ENCODE measurements at regions not wholly inside any gene's neighbourhood (a gene's known extent, or its start where the extent isn't known, plus 50 kb on each side); places are given as distances from the start of the nearest gene placed in this dataset.

- TF ChIP-seq, protein P1, sequence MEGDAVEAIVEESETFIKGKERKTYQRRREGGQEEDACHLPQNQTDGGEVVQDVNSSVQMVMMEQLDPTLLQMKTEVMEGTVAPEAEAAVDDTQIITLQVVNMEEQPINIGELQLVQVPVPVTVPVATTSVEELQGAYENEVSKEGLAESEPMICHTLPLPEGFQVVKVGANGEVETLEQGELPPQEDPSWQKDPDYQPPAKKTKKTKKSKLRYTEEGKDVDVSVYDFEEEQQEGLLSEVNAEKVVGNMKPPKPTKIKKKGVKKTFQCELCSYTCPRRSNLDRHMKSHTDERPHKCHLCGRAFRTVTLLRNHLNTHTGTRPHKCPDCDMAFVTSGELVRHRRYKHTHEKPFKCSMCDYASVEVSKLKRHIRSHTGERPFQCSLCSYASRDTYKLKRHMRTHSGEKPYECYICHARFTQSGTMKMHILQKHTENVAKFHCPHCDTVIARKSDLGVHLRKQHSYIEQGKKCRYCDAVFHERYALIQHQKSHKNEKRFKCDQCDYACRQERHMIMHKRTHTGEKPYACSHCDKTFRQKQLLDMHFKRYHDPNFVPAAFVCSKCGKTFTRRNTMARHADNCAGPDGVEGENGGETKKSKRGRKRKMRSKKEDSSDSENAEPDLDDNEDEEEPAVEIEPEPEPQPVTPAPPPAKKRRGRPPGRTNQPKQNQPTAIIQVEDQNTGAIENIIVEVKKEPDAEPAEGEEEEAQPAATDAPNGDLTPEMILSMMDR (conservative IDR thresholded peaks at IDR 0.05), result no peak
- no peak overlapping the region for H3K27ac ChIP-seq
These were observed 56.9 kb upstream of the SCN7A start for GRCh38 chr2:166550923-166551322.

DNA sequence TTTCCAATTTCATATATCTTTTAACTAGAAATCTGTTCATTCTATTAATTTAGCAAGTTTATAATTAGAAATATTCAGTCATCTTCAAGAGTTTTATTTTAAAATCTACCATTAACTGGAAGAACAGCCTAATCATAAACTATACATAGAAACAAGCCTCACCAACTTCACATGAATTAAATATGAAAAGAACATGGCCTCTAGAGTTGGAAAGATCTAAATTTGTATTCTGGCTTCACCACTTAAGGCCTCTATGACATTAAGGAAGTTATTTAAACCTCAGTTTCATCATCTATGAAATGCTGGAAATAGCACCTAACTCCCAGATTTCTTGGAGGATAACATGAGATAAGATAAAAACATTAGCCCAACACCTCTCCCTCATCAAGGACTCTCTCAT, 51.4 kb upstream of the SCN7A start:
- TF ChIP-seq, protein P1 (conservative IDR thresholded peaks at IDR 0.05), result no peak
- no peak overlapping the region for H3K27ac ChIP-seq
